ENCODE measurements at regions not wholly inside any gene's neighbourhood (a gene's known extent, or its start where the extent isn't known, plus 50 kb on each side); places are given as distances from the start of the nearest gene placed in this dataset.
"Not testable (repeated sequence)": the region's sequence is repeated elsewhere in the genome, so short reads cannot be mapped to it uniquely, and the experiment has no call there.

DNA sequence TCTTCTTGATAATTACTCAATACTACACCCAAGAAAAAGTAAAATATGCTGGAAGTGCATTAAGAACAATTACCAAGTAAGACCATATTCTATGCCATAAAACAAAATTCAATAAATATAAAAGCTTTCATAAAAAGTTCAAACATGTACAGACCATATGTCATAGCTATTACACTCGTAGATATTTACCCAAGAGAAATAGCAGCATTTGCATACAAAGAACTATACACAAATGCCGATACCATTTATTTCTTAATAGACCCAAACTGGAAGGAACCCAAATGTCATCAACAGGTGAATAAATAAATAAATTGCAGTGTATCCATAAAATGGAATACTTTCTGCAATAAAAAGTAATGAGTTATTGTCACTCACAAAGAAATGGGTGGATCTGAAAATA is 78.3 kb upstream of the SLC16A7 start:
- Histone ChIP-seq H3K27me3 (ENCODE audit: control insufficient read depth, insufficient read depth, low read length) (no peaks in the 10 kb centered on the region), H3K36me3 (ENCODE audit: control insufficient read depth, insufficient read depth, low read length) (no peaks in the 10 kb centered on the region), H3K9me3 (ENCODE audit: control insufficient read depth, insufficient read depth, low read depth, low read length) (no peaks in the 10 kb centered on the region), H3K9ac (ENCODE audit: low read length) (no peak overlapping the region), H3K4me1 (ENCODE audit: control insufficient read depth, insufficient read depth, low read length) (no peaks in the 10 kb centered on the region), H3K4me3 (ENCODE audit: low read depth, low read length) (no peak overlapping the region), H3K27ac (ENCODE audit: low read depth, low read length) (no peak overlapping the region)

GRCh38 chr12:59500915-59501314 is 94.9 kb upstream of the SLC16A7 start:
- Histone ChIP-seq H3K9ac (ENCODE audit: low read length) (no peak overlapping the region), H3K4me3 (ENCODE audit: low read depth, low read length) (no peak overlapping the region), H3K27me3 (ENCODE audit: control insufficient read depth, insufficient read depth, low read length) (no peaks in the 10 kb centered on the region), H3K4me1 (ENCODE audit: control insufficient read depth, insufficient read depth, low read length) (peaks cover 22% of the 10 kb centered on the region), H3K9me3 (ENCODE audit: control insufficient read depth, insufficient read depth, low read depth, low read length) (no peaks in the 10 kb centered on the region), H3K27ac (ENCODE audit: low read depth, low read length) (peak overlapping the region; percentile 68; the same call in 1 of the 2 replicates), H3K36me3 (ENCODE audit: control insufficient read depth, insufficient read depth, low read length) (no peaks in the 10 kb centered on the region)

DNA sequence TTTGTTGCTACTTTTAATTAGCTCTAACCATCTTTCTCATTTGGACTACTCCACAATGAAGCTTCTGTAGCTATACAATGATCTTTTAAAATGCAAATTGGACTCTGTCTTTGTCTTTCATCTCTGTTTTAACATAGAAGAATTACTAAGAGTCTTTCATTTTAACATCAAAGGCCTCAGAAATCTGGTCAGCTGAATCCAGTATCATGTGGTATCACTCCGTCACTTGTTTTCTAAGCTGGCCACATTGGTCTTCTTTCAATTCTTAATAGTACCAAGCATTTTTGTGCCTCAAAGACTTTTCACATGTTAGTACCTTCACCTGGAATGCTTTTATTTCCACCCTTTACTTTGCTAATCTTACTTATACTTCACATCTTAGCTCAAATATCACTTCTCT is 95.5 kb upstream of the SLC16A7 start:
- Histone ChIP-seq H3K27me3 (ENCODE audit: control insufficient read depth, insufficient read depth, low read length) (no peaks in the 10 kb centered on the region), H3K27ac (ENCODE audit: low read depth, low read length) (peak overlapping the region; percentile 68; the same call in 1 of the 2 replicates), H3K4me3 (ENCODE audit: low read depth, low read length) (no peak overlapping the region)

GRCh38 chr12:59499774-59500173 is 96.1 kb upstream of the SLC16A7 start:
- H3K36me3 ChIP-seq (ENCODE audit: control insufficient read depth, insufficient read depth, low read length) = no peaks in the 10 kb centered on the region
- H3K27me3 ChIP-seq (ENCODE audit: control insufficient read depth, insufficient read depth, low read length) = no peaks in the 10 kb centered on the region
- peak overlapping the region; percentile 66; the same call in 1 of the 2 replicates for H3K27ac ChIP-seq (ENCODE audit: low read depth, low read length)
- H3K4me1 ChIP-seq (ENCODE audit: control insufficient read depth, insufficient read depth, low read length) = peaks cover 22% of the 10 kb centered on the region
- no peak overlapping the region for H3K9ac ChIP-seq (ENCODE audit: low read length)
- no peaks in the 10 kb centered on the region for H3K9me3 ChIP-seq (ENCODE audit: control insufficient read depth, insufficient read depth, low read depth, low read length)
- H3K4me3 ChIP-seq (ENCODE audit: low read depth, low read length) = no peak overlapping the region

More for the DNA sequence above, 95.5 kb upstream of the SLC16A7 start:
- no peaks in the 10 kb centered on the region for H3K9me3 ChIP-seq (ENCODE audit: control insufficient read depth, insufficient read depth, low read depth, low read length)
- H3K4me1 ChIP-seq (ENCODE audit: control insufficient read depth, insufficient read depth, low read length) = peaks cover 22% of the 10 kb centered on the region
- no peaks in the 10 kb centered on the region for H3K36me3 ChIP-seq (ENCODE audit: control insufficient read depth, insufficient read depth, low read length)
- no peak overlapping the region for H3K9ac ChIP-seq (ENCODE audit: low read length)

GRCh38 chr12:59494617-59495016 is 101.2 kb upstream of the SLC16A7 start:
- H3K27me3 ChIP-seq (ENCODE audit: control insufficient read depth, insufficient read depth, low read length) = no peaks in the 10 kb centered on the region
- H3K9ac ChIP-seq (ENCODE audit: low read length) = no peak overlapping the region
- H3K9me3 ChIP-seq (ENCODE audit: control insufficient read depth, insufficient read depth, low read depth, low read length) = no peaks in the 10 kb centered on the region
- no peaks in the 10 kb centered on the region for H3K36me3 ChIP-seq (ENCODE audit: control insufficient read depth, insufficient read depth, low read length)
- H3K4me3 ChIP-seq (ENCODE audit: low read depth, low read length) = no peak overlapping the region
- H3K4me1 ChIP-seq (ENCODE audit: control insufficient read depth, insufficient read depth, low read length) = peaks cover 3% of the 10 kb centered on the region
- no peak overlapping the region for H3K27ac ChIP-seq (ENCODE audit: low read depth, low read length)

- Histone ChIP-seq H3K9ac (ENCODE audit: low read length) (no peak overlapping the region), H3K4me3 (ENCODE audit: low read depth, low read length) (no peak overlapping the region), H3K27me3 (ENCODE audit: control insufficient read depth, insufficient read depth, low read length) (no peaks in the 10 kb centered on the region), H3K36me3 (ENCODE audit: control insufficient read depth, insufficient read depth, low read length) (no peaks in the 10 kb centered on the region), H3K4me1 (ENCODE audit: control insufficient read depth, insufficient read depth, low read length) (no peaks in the 10 kb centered on the region), H3K9me3 (ENCODE audit: control insufficient read depth, insufficient read depth, low read depth, low read length) (no peaks in the 10 kb centered on the region; the same call in 1 of the 2 replicates), H3K27ac (ENCODE audit: low read depth, low read length) (no peak overlapping the region)
Observed at GRCh38 chr12:59491877-59492276, 104.0 kb upstream of the SLC16A7 start.

DNA sequence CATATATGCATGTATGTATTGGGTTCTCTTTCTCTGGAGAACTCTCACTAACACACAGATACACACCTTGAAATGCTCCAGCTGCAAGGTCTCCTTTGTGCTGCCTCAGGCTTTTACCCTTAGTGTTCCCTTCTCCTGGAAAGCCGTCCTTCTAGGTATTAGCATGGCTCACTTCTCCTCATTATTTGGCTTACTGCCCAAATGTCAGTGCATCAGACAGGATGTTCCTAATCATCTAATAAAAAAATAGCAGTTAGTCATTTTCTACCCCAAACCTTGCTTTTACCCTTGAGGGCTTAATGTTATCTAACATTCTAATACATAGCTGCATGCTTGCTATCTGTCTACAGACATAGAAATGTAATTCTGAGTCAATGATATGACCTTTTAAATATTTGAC is 109.0 kb upstream of the SLC16A7 start:
- H3K9me3 ChIP-seq (ENCODE audit: control insufficient read depth, insufficient read depth, low read depth, low read length) = no peaks in the 10 kb centered on the region; the same call in 1 of the 2 replicates
- no peaks in the 10 kb centered on the region for H3K4me1 ChIP-seq (ENCODE audit: control insufficient read depth, insufficient read depth, low read length)
- H3K4me3 ChIP-seq (ENCODE audit: low read depth, low read length) = no peak overlapping the region
- no peaks in the 10 kb centered on the region for H3K27me3 ChIP-seq (ENCODE audit: control insufficient read depth, insufficient read depth, low read length)
- H3K9ac ChIP-seq (ENCODE audit: low read length) = no peak overlapping the region
- no peaks in the 10 kb centered on the region for H3K36me3 ChIP-seq (ENCODE audit: control insufficient read depth, insufficient read depth, low read length)
- H3K27ac ChIP-seq (ENCODE audit: low read depth, low read length) = no peak overlapping the region

DNA sequence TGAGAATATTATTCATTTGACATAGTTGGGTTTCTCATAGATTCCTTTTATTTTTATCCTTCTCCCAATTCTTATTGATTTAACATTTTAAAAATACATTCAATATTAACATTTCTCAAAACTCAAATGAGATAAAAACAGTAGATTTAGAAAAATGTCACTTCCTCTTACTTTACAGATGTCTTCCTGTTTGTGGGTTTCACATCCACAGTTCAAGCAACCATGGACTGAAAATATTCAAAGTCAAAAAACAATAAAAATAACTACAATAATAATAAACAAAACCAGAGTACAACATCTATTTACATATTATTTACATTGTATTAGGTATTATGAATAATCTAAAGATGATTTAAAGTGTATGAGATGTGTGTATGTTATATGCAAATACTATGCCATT is 111.3 kb upstream of the SLC16A7 start:
- no peaks in the 10 kb centered on the region; the same call in 1 of the 2 replicates for H3K9me3 ChIP-seq (ENCODE audit: control insufficient read depth, insufficient read depth, low read depth, low read length)
- no peak overlapping the region for H3K27ac ChIP-seq (ENCODE audit: low read depth, low read length)
- no peak overlapping the region for H3K4me3 ChIP-seq (ENCODE audit: low read depth, low read length)
- no peaks in the 10 kb centered on the region for H3K4me1 ChIP-seq (ENCODE audit: control insufficient read depth, insufficient read depth, low read length)
- no peaks in the 10 kb centered on the region for H3K27me3 ChIP-seq (ENCODE audit: control insufficient read depth, insufficient read depth, low read length)
- H3K9ac ChIP-seq (ENCODE audit: low read length) = no peak overlapping the region
- no peaks in the 10 kb centered on the region for H3K36me3 ChIP-seq (ENCODE audit: control insufficient read depth, insufficient read depth, low read length)

- not testable (repeated sequence) for H3K9ac ChIP-seq (ENCODE audit: low read length); H3K27me3 ChIP-seq (ENCODE audit: control insufficient read depth, insufficient read depth, low read length); H3K4me3 ChIP-seq (ENCODE audit: low read depth, low read length); H3K9me3 ChIP-seq (ENCODE audit: control insufficient read depth, insufficient read depth, low read depth, low read length); H3K4me1 ChIP-seq (ENCODE audit: control insufficient read depth, insufficient read depth, low read length); H3K27ac ChIP-seq (ENCODE audit: low read depth, low read length); H3K36me3 ChIP-seq (ENCODE audit: control insufficient read depth, insufficient read depth, low read length)
Observed at GRCh38 chr12:59474236-59474635, 121.6 kb upstream of the SLC16A7 start.

GRCh38 chr12:59472273-59472672 is 123.6 kb upstream of the SLC16A7 start:
- H3K27me3 ChIP-seq (ENCODE audit: control insufficient read depth, insufficient read depth, low read length) = no peaks in the 10 kb centered on the region
- 0 out of 2 replicates have a peak, but pooled peaks cover 7% of the 10 kb centered on the region for H3K9me3 ChIP-seq (ENCODE audit: control insufficient read depth, insufficient read depth, low read depth, low read length)
- H3K9ac ChIP-seq (ENCODE audit: low read length) = no peak overlapping the region
- H3K36me3 ChIP-seq (ENCODE audit: control insufficient read depth, insufficient read depth, low read length) = no peaks in the 10 kb centered on the region
- H3K4me3 ChIP-seq (ENCODE audit: low read depth, low read length) = no peak overlapping the region
- H3K27ac ChIP-seq (ENCODE audit: low read depth, low read length) = no peak overlapping the region
- no peaks in the 10 kb centered on the region for H3K4me1 ChIP-seq (ENCODE audit: control insufficient read depth, insufficient read depth, low read length)

DNA sequence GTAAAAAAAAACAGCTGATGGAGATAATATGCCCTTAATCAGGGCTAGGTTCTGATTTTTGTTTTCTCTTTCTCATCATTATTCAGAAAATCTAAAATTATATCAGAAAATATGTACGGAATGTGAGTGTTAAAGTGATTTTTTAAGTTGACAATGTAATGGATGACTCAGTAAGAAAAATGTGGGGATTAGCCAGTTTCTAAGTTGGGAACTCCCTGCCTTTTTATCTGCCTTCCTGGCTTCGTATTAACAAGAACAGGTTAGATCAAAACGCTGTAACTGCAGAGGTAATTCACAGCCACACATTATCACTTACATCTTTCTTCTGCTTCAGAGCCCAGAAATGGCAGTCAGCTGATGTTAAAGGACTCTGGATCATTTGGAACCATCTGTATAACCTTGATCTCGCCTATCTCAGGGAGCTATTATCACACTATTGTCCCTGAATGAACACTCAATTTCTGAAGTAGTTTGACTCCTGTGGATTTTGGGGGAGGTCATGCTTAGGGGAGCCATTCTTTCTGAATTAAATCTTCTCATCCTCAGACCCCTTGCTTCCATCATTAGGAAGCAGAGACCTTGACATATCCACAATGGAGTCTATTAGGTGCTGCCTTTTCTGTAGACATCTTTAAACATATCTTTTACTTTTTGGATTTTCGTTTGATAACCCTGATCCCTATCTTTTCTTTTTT is 135.7 kb upstream of the SLC16A7 start:
- no peak overlapping the region for H3K4me3 ChIP-seq (ENCODE audit: low read depth, low read length)
- no peaks in the 10 kb centered on the region for H3K4me1 ChIP-seq (ENCODE audit: control insufficient read depth, insufficient read depth, low read length)
- H3K9me3 ChIP-seq (ENCODE audit: control insufficient read depth, insufficient read depth, low read depth, low read length) = no peaks in the 10 kb centered on the region
- H3K27ac ChIP-seq (ENCODE audit: low read depth, low read length) = no peak overlapping the region
- no peaks in the 10 kb centered on the region for H3K36me3 ChIP-seq (ENCODE audit: control insufficient read depth, insufficient read depth, low read length)
- no peak overlapping the region for H3K9ac ChIP-seq (ENCODE audit: low read length)
- H3K27me3 ChIP-seq (ENCODE audit: control insufficient read depth, insufficient read depth, low read length) = no peaks in the 10 kb centered on the region
